ENCODE measurements at regions not wholly inside any gene's neighbourhood (a gene's known extent, or its start where the extent isn't known, plus 50 kb on each side); places are given as distances from the start of the nearest gene placed in this dataset.
"Not testable (repeated sequence)": the region's sequence is repeated elsewhere in the genome, so short reads cannot be mapped to it uniquely, and the experiment has no call there.

DNA sequence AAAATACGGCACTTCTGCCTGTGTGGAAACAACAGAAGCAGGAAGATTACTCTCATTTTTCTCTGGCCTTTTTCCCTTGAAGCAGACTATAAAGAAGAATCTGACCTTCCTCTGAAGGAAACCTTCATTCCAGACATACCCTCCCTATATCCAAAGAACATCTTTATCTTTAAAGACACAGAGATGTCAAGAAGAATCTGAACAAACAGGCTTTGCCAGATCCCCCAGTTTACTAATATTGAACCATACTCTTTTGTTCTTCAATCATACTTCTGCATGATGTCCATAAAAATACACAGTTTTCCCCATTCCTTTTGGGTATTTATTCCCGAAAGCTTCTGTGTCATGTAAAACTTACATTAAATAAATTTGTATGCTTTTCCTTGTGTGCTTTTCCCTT, 225.8 kb downstream of the MAT2B start:
- DNase-seq (no peak), ATAC-seq (no peak)
- Mint-ChIP-seq H3K36me3 (no peaks in the 10 kb centered on the region), H3K4me1 (peaks cover 0 to 5% (median 0%) of the 10 kb centered on the region in 4 donors), H3K27ac (no peak overlapping the region), H3K9me3 (peaks cover 0 to 15% (median 2%) of the 10 kb centered on the region in 9 donors), H3K27me3 (peaks cover 0 to 17% (median 2%) of the 10 kb centered on the region in 5 donors), H3K4me3 (no peak overlapping the region)
- POLR2A ChIA-PET, result no interaction called here

DNA sequence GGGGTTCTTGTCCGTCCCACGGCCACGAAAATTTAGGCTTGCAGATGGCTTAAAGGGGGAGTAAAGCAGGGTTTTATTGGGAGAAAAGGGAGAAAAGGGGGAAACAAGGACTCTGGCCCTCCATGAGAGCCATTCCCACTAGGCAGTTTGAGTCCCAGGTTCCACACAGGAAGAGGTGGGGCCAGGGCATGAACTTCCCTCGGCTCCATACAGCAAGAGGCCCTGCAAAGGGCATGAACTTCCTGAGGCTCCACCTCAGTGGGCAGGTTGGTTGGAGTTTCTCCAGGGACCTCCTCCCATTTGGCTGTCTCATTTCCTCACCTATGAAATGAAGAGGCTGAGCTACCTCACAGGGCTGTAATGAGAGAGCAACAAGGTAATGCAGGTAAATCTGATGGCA, 229.7 kb downstream of the MAT2B start:
- ATAC-seq, result no peak
- peaks cover 0 to 17% (median 2%) of the 10 kb centered on the region in 5 donors for H3K27me3 Mint-ChIP-seq
- DNase-seq, result no peak
- peaks cover 0 to 5% (median 2%) of the 10 kb centered on the region in 9 donors for H3K9me3 Mint-ChIP-seq
- no peaks in the 10 kb centered on the region for H3K36me3 Mint-ChIP-seq
- POLR2A ChIA-PET, result no interaction called here
- H3K27ac Mint-ChIP-seq, result no peak overlapping the region
- H3K4me3 Mint-ChIP-seq, result no peak overlapping the region
- no peaks in the 10 kb centered on the region for H3K4me1 Mint-ChIP-seq

DNA sequence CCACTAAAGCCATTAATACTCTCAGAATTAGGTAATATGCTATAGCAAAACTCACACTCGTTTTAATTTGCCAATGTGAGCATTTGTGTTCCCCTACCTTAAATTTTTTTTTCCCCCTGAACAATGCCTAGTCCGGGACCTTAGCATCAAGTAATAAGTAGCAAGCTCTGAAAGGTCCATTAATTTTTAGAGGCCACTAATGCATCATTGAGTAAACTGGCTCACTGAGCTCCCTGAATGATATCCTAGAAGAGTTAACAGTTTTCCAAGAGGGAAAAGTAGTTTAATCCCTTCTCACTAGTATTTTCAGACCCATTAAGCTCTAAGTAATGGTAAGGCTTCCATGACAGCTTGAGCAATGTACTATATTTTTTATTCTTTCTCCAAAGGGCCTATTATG, 242.2 kb downstream of the MAT2B start:
- H3K9me3 Mint-ChIP-seq, result peaks cover 0 to 10% (median 0%) of the 10 kb centered on the region in 9 donors
- no peak overlapping the region for H3K27ac Mint-ChIP-seq
- POLR2A ChIA-PET, result no interaction called here
- ATAC-seq, result no peak
- no peaks in the 10 kb centered on the region for H3K27me3 Mint-ChIP-seq
- DNase-seq, result no peak
- no peak overlapping the region for H3K4me3 Mint-ChIP-seq
- no peaks in the 10 kb centered on the region for H3K4me1 Mint-ChIP-seq
- H3K36me3 Mint-ChIP-seq, result no peaks in the 10 kb centered on the region

GRCh38 chr5:163748934-163749333, 243.5 kb downstream of the MAT2B start:
- no peak overlapping the region for H3K27ac Mint-ChIP-seq
- ATAC-seq (no peak), DNase-seq (no peak)
- H3K4me1 Mint-ChIP-seq, result no peaks in the 10 kb centered on the region
- no peaks in the 10 kb centered on the region for H3K36me3 Mint-ChIP-seq
- no peaks in the 10 kb centered on the region for H3K27me3 Mint-ChIP-seq
- no peak overlapping the region for H3K4me3 Mint-ChIP-seq
- POLR2A ChIA-PET, result no interaction called here
- H3K9me3 Mint-ChIP-seq, result peaks cover 0 to 10% (median 0%) of the 10 kb centered on the region in 9 donors

- H3K27ac Mint-ChIP-seq, POLR2A ChIA-PET, H3K4me1 Mint-ChIP-seq, H3K4me3 Mint-ChIP-seq, H3K36me3 Mint-ChIP-seq, H3K27me3 Mint-ChIP-seq, ATAC-seq, DNase-seq: not testable (repeated sequence)
- H3K9me3 Mint-ChIP-seq, result peaks cover 0 to 10% (median 0%) of the 10 kb centered on the region in 9 donors
These were observed 245.0 kb downstream of the MAT2B start for GRCh38 chr5:163750415-163750814.

DNA sequence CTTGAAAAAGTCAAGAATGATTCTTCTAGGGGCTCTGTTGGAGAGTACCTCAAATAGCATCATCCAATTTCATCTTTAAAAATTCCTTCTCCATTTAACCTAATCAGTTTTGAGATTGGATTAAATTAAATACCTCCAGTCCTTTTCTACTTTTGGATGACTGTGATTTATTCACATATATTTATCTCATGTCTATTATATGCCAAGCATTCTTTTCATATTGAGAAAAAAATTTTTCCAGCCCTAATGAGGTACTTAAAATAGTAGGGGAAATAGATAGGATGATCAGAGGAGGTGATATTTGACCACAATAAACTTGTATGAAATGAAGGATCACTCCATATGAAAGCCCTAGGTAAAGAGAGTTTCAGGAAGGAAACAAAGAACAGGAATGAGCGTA, 250.1 kb downstream of the MAT2B start:
- ATAC-seq (no peak), DNase-seq (no peak)
- Mint-ChIP-seq H3K36me3 (no peaks in the 10 kb centered on the region), H3K27ac (no peak overlapping the region), H3K9me3 (peaks cover 0 to 8% (median 0%) of the 10 kb centered on the region in 9 donors), H3K27me3 (peaks cover 0 to 8% (median 0%) of the 10 kb centered on the region in 5 donors), H3K4me1 (peaks cover 0 to 15% (median 0%) of the 10 kb centered on the region in 4 donors), H3K4me3 (no peak overlapping the region)
- POLR2A ChIA-PET, result no interaction called here

- POLR2A ChIA-PET, result no interaction called here
- Mint-ChIP-seq H3K4me1 (peaks cover 0 to 15% (median 0%) of the 10 kb centered on the region in 4 donors), H3K36me3 (no peaks in the 10 kb centered on the region), H3K9me3 (peaks cover 0 to 4% (median 0%) of the 10 kb centered on the region in 9 donors), H3K27me3 (peaks cover 0 to 8% (median 0%) of the 10 kb centered on the region in 5 donors), H3K27ac (no peak overlapping the region), H3K4me3 (no peak overlapping the region)
- DNase-seq, result no peak
- ATAC-seq, result no peak
These were observed 250.8 kb downstream of the MAT2B start for GRCh38 chr5:163756170-163756569.

- Mint-ChIP-seq H3K27me3 (peaks cover 0 to 8% (median 0%) of the 10 kb centered on the region in 5 donors), H3K9me3 (peaks cover 0 to 7% (median 0%) of the 10 kb centered on the region in 9 donors), H3K36me3 (no peaks in the 10 kb centered on the region), H3K4me3 (no peak overlapping the region), H3K27ac (peak overlapping the region in 1 of 10 donors; percentile 30), H3K4me1 (peaks cover 0 to 15% (median 0%) of the 10 kb centered on the region in 4 donors)
- ATAC-seq, result no peak
- POLR2A ChIA-PET, result no interaction called here
- DNase-seq, result no peak
These were observed 251.9 kb downstream of the MAT2B start for GRCh38 chr5:163757344-163757743.

GRCh38 chr5:163758283-163758711, 252.9 kb downstream of the MAT2B start:
- Mint-ChIP-seq H3K27me3 (peaks cover 0 to 8% (median 0%) of the 10 kb centered on the region in 5 donors), H3K4me3 (no peak overlapping the region), H3K9me3 (peaks cover 0 to 7% (median 0%) of the 10 kb centered on the region in 9 donors), H3K36me3 (no peaks in the 10 kb centered on the region), H3K27ac (no peak overlapping the region), H3K4me1 (peaks cover 0 to 15% (median 0%) of the 10 kb centered on the region in 4 donors)
- ATAC-seq, result no peak
- POLR2A ChIA-PET, result no interaction called here
- no peak for DNase-seq

DNA sequence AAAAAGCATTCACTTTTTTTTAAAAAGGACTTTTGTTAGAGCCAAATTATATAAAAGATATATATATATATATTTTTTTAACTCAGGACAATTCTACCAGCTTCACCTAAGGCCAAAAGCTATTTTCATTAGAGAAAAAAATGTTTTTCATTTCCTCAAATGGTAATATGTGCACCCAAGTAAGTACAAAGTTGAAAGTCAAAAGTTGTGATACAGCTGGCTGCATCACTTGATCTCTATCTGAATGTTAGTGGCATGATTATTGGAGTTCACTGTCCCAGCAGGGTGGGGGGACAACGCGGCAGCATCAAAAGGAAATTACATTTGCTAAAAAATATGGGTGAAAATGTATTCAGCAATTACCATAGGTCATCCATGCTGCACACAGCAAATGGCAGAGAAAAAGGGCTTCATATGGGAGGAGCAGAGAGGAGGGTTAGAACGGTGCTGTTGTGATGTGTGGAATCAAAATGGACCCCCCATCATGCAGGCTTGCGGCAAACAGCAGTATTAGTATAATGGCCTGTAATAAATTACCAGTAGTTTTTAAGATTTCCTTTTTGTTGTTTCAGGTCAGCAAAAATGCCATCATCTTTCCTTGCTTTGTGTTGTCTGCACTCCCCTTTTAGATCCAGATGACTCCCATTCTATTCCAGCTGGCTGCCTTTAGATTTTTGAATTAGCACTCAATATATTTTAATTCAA, 253.7 kb downstream of the MAT2B start:
- POLR2A ChIA-PET, result no interaction called here
- Mint-ChIP-seq H3K4me1 (peaks cover 0 to 15% (median 0%) of the 10 kb centered on the region in 4 donors), H3K9me3 (peaks cover 0 to 7% (median 2%) of the 10 kb centered on the region in 9 donors), H3K27ac (no peak overlapping the region), H3K27me3 (peaks cover 0 to 7% (median 0%) of the 10 kb centered on the region in 5 donors), H3K36me3 (no peaks in the 10 kb centered on the region), H3K4me3 (no peak overlapping the region)
- DNase-seq, result no peak
- ATAC-seq, result no peak

DNA sequence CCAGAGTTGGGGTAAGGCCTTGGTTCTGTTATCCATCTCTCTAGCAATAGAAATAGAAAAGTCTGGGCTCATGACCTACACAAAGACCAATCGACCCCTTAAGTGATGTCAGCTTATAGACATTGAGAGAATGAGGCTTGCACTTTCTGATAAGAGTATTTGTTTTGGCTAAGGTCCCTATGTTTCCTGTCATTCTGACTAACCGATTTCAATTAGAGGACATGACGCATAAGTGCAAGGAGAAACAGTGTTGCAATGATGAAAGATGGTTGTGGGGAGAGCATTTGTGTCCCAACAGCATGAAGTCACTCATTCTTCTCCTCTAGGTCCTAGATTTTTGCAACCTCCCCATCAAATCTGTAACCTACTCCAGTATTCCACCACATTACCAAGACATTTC, 255.1 kb downstream of the MAT2B start:
- Mint-ChIP-seq H3K27me3 (peaks cover 0 to 2% (median 0%) of the 10 kb centered on the region in 5 donors), H3K27ac (no peak overlapping the region), H3K9me3 (peaks cover 0 to 7% (median 0%) of the 10 kb centered on the region in 9 donors), H3K4me3 (no peak overlapping the region), H3K36me3 (no peaks in the 10 kb centered on the region), H3K4me1 (peaks cover 0 to 15% (median 0%) of the 10 kb centered on the region in 4 donors)
- POLR2A ChIA-PET, result no interaction called here
- ATAC-seq, result no peak
- no peak for DNase-seq

GRCh38 chr5:163766936-163767670, 261.7 kb downstream of the MAT2B start:
- no peaks in the 10 kb centered on the region for H3K27me3 Mint-ChIP-seq
- no peaks in the 10 kb centered on the region for H3K36me3 Mint-ChIP-seq
- no peak for ATAC-seq

GRCh38 chr5:163770625-163771024, 265.2 kb downstream of the MAT2B start:
- POLR2A ChIA-PET, result no interaction called here
- Mint-ChIP-seq H3K4me1 (no peaks in the 10 kb centered on the region), H3K4me3 (no peak overlapping the region), H3K9me3 (no peaks in the 10 kb centered on the region), H3K27ac (no peak overlapping the region), H3K27me3 (no peaks in the 10 kb centered on the region), H3K36me3 (no peaks in the 10 kb centered on the region)
- no peak for DNase-seq
- ATAC-seq, result no peak

More at GRCh38 chr5:163766936-163767670, 261.7 kb downstream of the MAT2B start:
- H3K4me3 Mint-ChIP-seq, result no peak overlapping the region
- H3K27ac Mint-ChIP-seq, result no peak overlapping the region
- peaks cover 0 to 3% (median 0%) of the 10 kb centered on the region in 9 donors for H3K9me3 Mint-ChIP-seq
- no peaks in the 10 kb centered on the region for H3K4me1 Mint-ChIP-seq
- POLR2A ChIA-PET, result no interaction called here
- no peak for DNase-seq
